ENCODE measurements at regions not wholly inside any gene's neighbourhood (a gene's known extent, or its start where the extent isn't known, plus 50 kb on each side); places are given as distances from the start of the nearest gene placed in this dataset.

GRCh38 chr2:177314722-177315264 is 50.3 kb upstream of the NFE2L2 start:
- intact Hi-C loops (cut with DNase I) = no loop called here
- WGBS, 4 donors = 64 to 96% (median 93%) methylated on average over 1 of the region's 1 CpG
- no peaks in the 10 kb centered on the region for H3K27me3 ChIP-seq

DNA sequence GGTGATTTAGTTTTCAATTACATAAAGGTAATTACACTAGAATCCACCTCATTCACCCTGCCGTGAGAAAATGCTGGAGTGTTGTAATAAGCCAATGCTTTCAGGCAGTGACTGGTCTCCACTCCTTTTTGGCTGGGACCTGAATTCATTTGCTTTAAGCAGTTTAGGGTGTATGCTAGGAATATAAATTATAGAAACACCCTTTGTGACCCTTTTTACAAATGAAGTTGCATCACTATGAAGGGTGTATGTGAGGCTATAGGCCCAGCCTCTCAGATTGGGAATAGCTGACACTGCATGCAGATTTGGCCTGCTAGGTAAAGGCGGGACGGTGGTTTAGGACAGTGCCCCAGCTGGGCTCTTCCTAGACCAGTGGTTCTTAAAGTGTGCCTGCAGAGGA is 50.8 kb upstream of the NFE2L2 start:
- TF ChIP-seq POLR2A (IDR thresholded peaks at IDR 0.05) = no peak
- Histone ChIP-seq H3K4me1 (replicated peaks in 1 of 2) (no peaks in the 10 kb centered on the region), H3K4me3 (no peak overlapping the region), H3K36me3 (replicated peaks in 1 of 2) (no peaks in the 10 kb centered on the region), H3K27me3 (no peaks in the 10 kb centered on the region), H3K9me3 (replicated peaks in 1 of 3) (no peaks in the 10 kb centered on the region), H3K27ac (no peak overlapping the region)
- intact Hi-C loops (cut with DNase I) = no loop called here
- 61 to 95% (median 93%) methylated on average over 2 to 3 of the region's 3 CpGs for WGBS, 4 donors
- no peak for DNase-seq

More at GRCh38 chr2:177314722-177315264, 50.3 kb upstream of the NFE2L2 start:
- H3K9me3 ChIP-seq (replicated peaks in 1 of 3) = no peaks in the 10 kb centered on the region
- TF ChIP-seq POLR2A (IDR thresholded peaks at IDR 0.05) (no peak), CTCF (IDR thresholded peaks at IDR 0.05) (no peak)
- H3K4me3 ChIP-seq = no peak overlapping the region
- H3K4me1 ChIP-seq (replicated peaks in 1 of 2) = no peaks in the 10 kb centered on the region
- H3K27ac ChIP-seq = no peak overlapping the region
- no peaks in the 10 kb centered on the region for H3K36me3 ChIP-seq (replicated peaks in 1 of 2)
- DNase-seq = no peak

DNA sequence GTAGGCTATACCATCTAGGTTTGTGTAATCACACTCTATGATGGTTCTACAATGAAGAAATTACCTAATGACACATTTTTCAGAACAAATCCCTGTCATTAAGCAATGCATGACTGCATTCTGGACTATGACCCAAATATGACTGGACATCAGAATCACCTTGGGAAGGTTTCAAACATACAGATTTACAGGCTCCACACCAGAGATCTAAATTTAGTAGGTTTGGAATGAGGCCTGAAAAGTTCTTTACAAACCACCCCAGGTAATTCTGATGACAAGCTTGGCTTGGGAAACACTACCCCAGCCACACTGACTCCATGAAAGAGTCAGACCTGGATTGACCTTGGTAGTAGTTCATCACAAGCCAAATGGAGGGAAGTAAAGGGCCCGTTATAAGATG is 52.2 kb upstream of the NFE2L2 start:
- no peaks in the 10 kb centered on the region for H3K9me3 ChIP-seq (replicated peaks in 1 of 3)
- 70 to 88% (median 76%) methylated on average over 1 of the region's 1 CpG for WGBS, 4 donors
- H3K4me3 ChIP-seq = no peak overlapping the region
- no peak overlapping the region for H3K27ac ChIP-seq
- no peaks in the 10 kb centered on the region for H3K4me1 ChIP-seq (replicated peaks in 1 of 2)
- H3K36me3 ChIP-seq (replicated peaks in 1 of 2) = no peaks in the 10 kb centered on the region
- intact Hi-C loops (cut with DNase I) = no loop called here
- DNase-seq = no peak
- H3K27me3 ChIP-seq = no peaks in the 10 kb centered on the region
- no peak for TF ChIP-seq POLR2A (IDR thresholded peaks at IDR 0.05)
- TF ChIP-seq CTCF (IDR thresholded peaks at IDR 0.05) = no peak

GRCh38 chr2:177317443-177317842 is 52.9 kb upstream of the NFE2L2 start:
- TF ChIP-seq CTCF (IDR thresholded peaks at IDR 0.05) (no peak), POLR2A (IDR thresholded peaks at IDR 0.05) (no peak)
- Histone ChIP-seq H3K27me3 (no peaks in the 10 kb centered on the region), H3K4me3 (no peak overlapping the region), H3K9me3 (replicated peaks in 1 of 3) (no peaks in the 10 kb centered on the region), H3K4me1 (replicated peaks in 1 of 2) (no peaks in the 10 kb centered on the region), H3K36me3 (replicated peaks in 1 of 2) (no peaks in the 10 kb centered on the region), H3K27ac (no peak overlapping the region)
- intact Hi-C loops (cut with DNase I) = no loop called here
- no peak for DNase-seq

GRCh38 chr2:177317857-177318256 is 53.3 kb upstream of the NFE2L2 start:
- Histone ChIP-seq H3K9me3 (replicated peaks in 1 of 3) (no peaks in the 10 kb centered on the region), H3K27me3 (no peaks in the 10 kb centered on the region), H3K27ac (no peak overlapping the region), H3K4me3 (no peak overlapping the region), H3K4me1 (replicated peaks in 1 of 2) (no peaks in the 10 kb centered on the region), H3K36me3 (replicated peaks in 1 of 2) (no peaks in the 10 kb centered on the region)
- intact Hi-C loops (cut with DNase I) = no loop called here
- DNase-seq = no peak
- TF ChIP-seq CTCF (IDR thresholded peaks at IDR 0.05) (no peak), POLR2A (IDR thresholded peaks at IDR 0.05) (no peak)
- WGBS, 4 donors = 93 to 100% (median 95%) methylated on average over 1 of the region's 1 CpG
